MM.1S (cell line): ENCODE measurements at regions not wholly inside any gene's neighbourhood (a gene's known extent, or its start where the extent isn't known, plus 50 kb on each side); places are given as distances from the start of the nearest gene placed in this dataset.

Experiments used
- CTCF ChIP-seq: fragments of 300-600 bp; sonication (generic); IDR thresholded peaks from 2 replicates; pipeline ENCODE4 v1.5.1; 2016; ENCODE audit warnings: antibody characterized with exemption, low read length, mixed read lengths
- EZH2 ChIP-seq: fragments of 300-600 bp; sonication (generic); optimal IDR thresholded peaks from 2 replicates; pipeline ENCODE3; 2017; ENCODE audit warnings: low read depth, mild to moderate bottlenecking, antibody characterized with exemption, low read length, mixed read lengths
- EZH2phosphoT487 ChIP-seq: fragments of 300-600 bp; sonication (generic); IDR thresholded peaks from 2 replicates; pipeline ENCODE4 v1.6.1; 2018; ENCODE audit warnings: antibody characterized with exemption, low read length

- TF ChIP-seq EZH2, result no peak
- TF ChIP-seq CTCF, result no peak
- TF ChIP-seq EZH2phosphoT487, result no peak
Measured at GRCh38 chr10:8410506-8410905, 356.0 kb downstream of the GATA3 start.
